ENCODE measurements at regions not wholly inside any gene's neighbourhood (a gene's known extent, or its start where the extent isn't known, plus 50 kb on each side); places are given as distances from the start of the nearest gene placed in this dataset.

GRCh38 chr6:33935439-33936080 is 131.8 kb upstream of the MLN start:
- FAIRE-seq, result no peak
- no peaks in the 10 kb centered on the region for H3K79me2 ChIP-seq (ENCODE audit: control insufficient read depth, insufficient read depth, low read length)
- H3K9ac ChIP-seq (ENCODE audit: control insufficient read depth, insufficient read depth, low read length), result no peak overlapping the region
- H4K20me1 ChIP-seq (ENCODE audit: control insufficient read depth, insufficient read depth), result no peaks in the 10 kb centered on the region
- no peaks in the 10 kb centered on the region for H3K4me1 ChIP-seq (ENCODE audit: control insufficient read depth, insufficient read depth, low read length)
- ATAC-seq, result no peak
- no peak overlapping the region for H3K4me2 ChIP-seq (ENCODE audit: control insufficient read depth, insufficient read depth)
- no peak overlapping the region for H3K4me3 ChIP-seq
- peaks cover 2% of the 10 kb centered on the region in 2 experiments; a peak in 2 of 4 replicates for H3K27me3 ChIP-seq (replicated peaks in 1 of 2; ENCODE audit: control insufficient read depth in 2 of 2, insufficient read depth in 2 of 2, low read length in 1 of 2)
- H2AFZ ChIP-seq (ENCODE audit: control insufficient read depth, low read depth, low read length), result no peak overlapping the region
- H3K36me3 ChIP-seq (ENCODE audit: control insufficient read depth in 2 of 2, insufficient read depth in 2 of 2, low read length in 1 of 2), result no peaks in the 10 kb centered on the region
- WGBS (ENCODE audit: insufficient coverage, insufficient replicate concordance, low lambda C conversion rate, missing lambda C conversion rate), result 51% methylated on average over 14 of the region's 15 CpGs
- TF ChIP-seq ATF7 (IDR thresholded peaks at IDR 0.05; ENCODE audit: low read depth) (no peak), SUZ12 (IDR thresholded peaks at IDR 0.05; ENCODE audit: unreplicated experiment) (no peak), KAT2A (conservative IDR thresholded peaks at IDR 0.05; ENCODE audit: control insufficient read depth, low read depth, low read length) (no peak), ZNF207 (IDR thresholded peaks at IDR 0.05; ENCODE audit: borderline replicate concordance) (no peak), RUNX3 (IDR thresholded peaks at IDR 0.05; ENCODE audit: low read length) (no peak)
- RAD21 ChIA-PET (ENCODE audit: unreplicated experiment), result no interaction called here
- BruUV-seq (replicated peaks), result no TSS peak
- SMC1A ChIA-PET (ENCODE audit: uncharacterized antibody, unreplicated experiment), result interaction anchor here (0.9 kb wide), 1 partner anchor 9 kb away, joined by 3 read pairs; no protein-coding TSS in a partner anchor
- H3K9me3 ChIP-seq (replicated peaks; ENCODE audit: control insufficient read depth, insufficient read depth, low read length), result no peaks in the 10 kb centered on the region; the same call in 2 of the 3 replicates
- in situ Hi-C loops (cut with MboI), result no loop called here
- no peak for DNase-seq (ENCODE audit: low read depth, low spot score)
- POLR2A ChIA-PET, result no interaction called here
- intact Hi-C loops (cut with micrococcal nuclease; ENCODE audit: unreplicated experiment), result no loop called here
- CTCF ChIA-PET, result no interaction called here
- H3K27ac ChIP-seq (ENCODE audit: control insufficient read depth, insufficient read depth), result no peak overlapping the region

GRCh38 chr6:33934731-33935270 is 131.0 kb upstream of the MLN start:
- Histone ChIP-seq H3K4me2 (ENCODE audit: control insufficient read depth, insufficient read depth) (no peak overlapping the region), H2AFZ (ENCODE audit: control insufficient read depth, low read depth, low read length) (no peak overlapping the region), H4K20me1 (ENCODE audit: control insufficient read depth, insufficient read depth) (no peaks in the 10 kb centered on the region), H3K9me3 (replicated peaks; ENCODE audit: control insufficient read depth, insufficient read depth, low read length) (no peaks in the 10 kb centered on the region; the same call in 2 of the 3 replicates), H3K27ac (ENCODE audit: control insufficient read depth, insufficient read depth) (no peak overlapping the region), H3K79me2 (ENCODE audit: control insufficient read depth, insufficient read depth, low read length) (no peaks in the 10 kb centered on the region), H3K4me1 (ENCODE audit: control insufficient read depth, insufficient read depth, low read length) (no peaks in the 10 kb centered on the region), H3K9ac (ENCODE audit: control insufficient read depth, insufficient read depth, low read length) (no peak overlapping the region), H3K4me3 (no peak overlapping the region), H3K27me3 (replicated peaks in 1 of 2; ENCODE audit: control insufficient read depth in 2 of 2, insufficient read depth in 2 of 2, low read length in 1 of 2) (peaks cover 2% of the 10 kb centered on the region in 2 experiments; a peak in 2 of 4 replicates), H3K36me3 (ENCODE audit: control insufficient read depth in 2 of 2, insufficient read depth in 2 of 2, low read length in 1 of 2) (no peaks in the 10 kb centered on the region)
- in situ Hi-C loops (cut with MboI), result no loop called here
- intact Hi-C loops (cut with micrococcal nuclease; ENCODE audit: unreplicated experiment), result no loop called here
- ChIA-PET RAD21 (ENCODE audit: unreplicated experiment) (no interaction called here), POLR2A (no interaction called here), SMC1A (ENCODE audit: uncharacterized antibody, unreplicated experiment) (no interaction called here), CTCF (no interaction called here)
- ATAC-seq, result no peak
- no peak for FAIRE-seq
- BruUV-seq (replicated peaks), result no TSS peak
- TF ChIP-seq CHD4 (IDR thresholded peaks at IDR 0.05) (no peak), STAT3 (IDR thresholded peaks at IDR 0.05; ENCODE audit: low read depth, low read length) (no peak), IRF4 (IDR thresholded peaks at IDR 0.05; ENCODE audit: low read depth, low read length) (no peak), GATAD2B (conservative IDR thresholded peaks at IDR 0.05; ENCODE audit: low read depth) (no peak), RUNX3 (IDR thresholded peaks at IDR 0.05; ENCODE audit: low read length) (no peak), MTA2 (IDR thresholded peaks at IDR 0.05; ENCODE audit: low read depth) (no peak), NR2F1 (conservative IDR thresholded peaks at IDR 0.05) (no peak), ZNF384 (IDR thresholded peaks at IDR 0.05; ENCODE audit: borderline replicate concordance, low read depth, low read length) (no peak), LARP7 (IDR thresholded peaks at IDR 0.05) (no peak), CEBPB (IDR thresholded peaks at IDR 0.05; ENCODE audit: borderline replicate concordance in 1 of 2, low read depth in 2 of 2, low read length in 2 of 2) (no peak), ZNF217 (IDR thresholded peaks at IDR 0.05) (no peak)
- WGBS (ENCODE audit: insufficient coverage, insufficient replicate concordance, low lambda C conversion rate, missing lambda C conversion rate), result 23% methylated on average over 7 of the region's 7 CpGs
- no peak for DNase-seq (ENCODE audit: low read depth, low spot score)
